Erythroblast (primary cell): ENCODE measurements at regions not wholly inside any gene's neighbourhood (a gene's known extent, or its start where the extent isn't known, plus 50 kb on each side); places are given as distances from the start of the nearest gene placed in this dataset.
"Not testable (repeated sequence)": the region's sequence is repeated elsewhere in the genome, so short reads cannot be mapped to it uniquely, and the experiment has no call there.

ENCODE experiments used
- GATA1 ChIP-seq: IDR thresholded peaks from 2 replicates; pipeline ENCODE4 v1.6.1; 2011; ENCODE audit warnings: low read depth, mild to moderate bottlenecking, control low read depth, low read length, moderate library complexity
- POLR2A ChIP-seq: IDR thresholded peaks from 2 replicates; pipeline ENCODE4 v1.6.1; 2011; ENCODE audit warnings: mild to moderate bottlenecking, low read length

GRCh38 chr13:18663222-18663621 is 518.4 kb downstream of the TUBA3C start:
- not testable (repeated sequence) for TF ChIP-seq POLR2A, GATA1
